Uterus (tissue), 2 donors: ENCODE measurements at regions not wholly inside any gene's neighbourhood (a gene's known extent, or its start where the extent isn't known, plus 50 kb on each side); places are given as distances from the start of the nearest gene placed in this dataset.

Experiments
- CTCF ChIP-seq, 4 experiments: fragments of 200-600 bp in 2 of 4; fragments of 450-650 bp in 2 of 4; sonication (generic) in 2 of 4; IDR thresholded peaks; one replicate each; pipeline ENCODE4 v1.5.1; 2016 to 2019; ENCODE audit warnings: antibody characterized with exemption in 4 of 4, mild to moderate bottlenecking in 2 of 4, moderate library complexity in 1 of 4
- POLR2A ChIP-seq, 2 donors: fragments of 450-650 bp; IDR thresholded peaks; one replicate each; pipeline ENCODE4 v1.6.1; 2016; ENCODE audit warnings: antibody characterized with exemption in 2 of 2, mild to moderate bottlenecking in 1 of 2, moderate library complexity in 1 of 2

GRCh38 chr13:79688741-79689140, 207.8 kb downstream of the NDFIP2 start:
- TF ChIP-seq POLR2A (IDR thresholded peaks at IDR 0.05): no peak
- TF ChIP-seq CTCF (IDR thresholded peaks at IDR 0.05): no peak
